Ureter (tissue), 1 donor: ENCODE measurements at regions not wholly inside any gene's neighbourhood (a gene's known extent, or its start where the extent isn't known, plus 50 kb on each side); places are given as distances from the start of the nearest gene placed in this dataset.
"Not testable (repeated sequence)": the region's sequence is repeated elsewhere in the genome, so short reads cannot be mapped to it uniquely, and the experiment has no call there.

Experiments
- DNase-seq: peaks from one replicate; pipeline ENCODE4 v3.0.0-alpha.2; 2020; ENCODE audit warnings: low spot score
- donor health status: DM: yes; HTN: yes; CAD: no.

GRCh38 chr12:11978726-11979384 lies 91.9 kb upstream of the BCL2L14 start:
- DNase-seq = no peak

DNA sequence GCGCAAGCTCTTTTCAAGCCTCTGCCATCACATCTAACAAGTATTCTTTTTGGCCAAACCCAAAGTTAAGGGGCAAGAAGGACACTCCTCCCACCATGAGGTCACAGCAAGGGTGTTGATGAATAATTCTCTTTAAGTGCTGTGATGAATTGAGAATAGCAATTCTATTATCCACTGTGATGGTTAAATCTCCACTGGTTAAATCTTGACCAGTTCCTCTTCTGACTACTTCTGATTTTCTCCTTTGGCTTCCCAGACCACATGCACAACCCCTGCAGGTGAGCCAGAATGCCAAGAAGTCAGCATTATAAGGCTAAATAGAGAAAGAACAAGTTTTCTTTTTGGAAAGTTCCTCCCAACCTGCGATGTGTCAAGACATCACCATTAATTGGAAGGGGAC lies 90.6 kb upstream of the BCL2L14 start:
- no peak for DNase-seq

DNA sequence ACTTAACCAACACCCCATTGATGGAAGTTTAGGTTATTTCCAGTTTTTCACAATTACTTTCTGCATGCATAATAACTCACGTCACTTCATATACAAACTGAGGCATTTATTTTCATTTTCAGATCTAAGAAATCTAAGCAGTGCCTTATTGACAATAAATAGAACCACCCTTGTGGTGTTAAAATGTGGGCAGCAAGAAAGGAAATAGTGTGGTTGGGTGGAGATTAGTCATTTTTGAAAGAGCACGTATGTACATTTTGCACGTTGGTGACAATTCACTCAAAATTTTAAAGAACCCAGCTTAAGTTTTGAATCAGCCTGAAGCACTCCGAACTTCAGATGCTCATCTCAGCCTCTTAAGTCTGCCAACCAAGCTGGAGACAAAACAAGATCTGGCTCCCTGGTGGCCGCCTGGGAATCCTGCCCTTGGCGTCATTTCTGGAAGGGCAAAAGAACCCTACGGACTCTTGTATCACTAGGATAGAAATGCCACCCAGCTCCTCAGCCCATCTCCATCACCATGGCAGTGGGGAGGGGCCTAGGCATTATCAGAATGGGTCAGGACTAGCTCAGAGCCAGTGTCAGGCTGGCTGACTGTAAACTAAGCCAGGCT lies 89.5 kb upstream of the BCL2L14 start:
- DNase-seq = no peak

DNA sequence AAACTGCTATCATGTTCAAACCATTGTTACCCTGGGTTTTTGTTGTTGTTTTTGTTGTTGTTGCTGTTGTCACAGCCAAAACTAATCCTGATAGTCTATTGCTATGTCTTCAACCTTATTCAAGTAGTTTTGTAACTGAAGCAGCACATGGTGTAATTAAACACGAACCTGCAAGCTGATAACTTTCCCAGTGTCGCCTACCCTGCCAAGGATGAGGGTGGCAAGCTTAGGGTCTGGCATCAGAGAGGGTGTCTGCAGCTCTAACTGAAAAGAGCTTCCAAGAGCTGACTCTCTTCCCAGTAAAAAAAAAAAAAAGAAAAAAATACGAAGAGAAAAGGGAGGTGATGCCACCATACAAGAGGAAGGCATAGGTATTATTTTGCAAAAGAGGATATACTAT lies 86.3 kb upstream of the BCL2L14 start:
- DNase-seq = no peak

DNA sequence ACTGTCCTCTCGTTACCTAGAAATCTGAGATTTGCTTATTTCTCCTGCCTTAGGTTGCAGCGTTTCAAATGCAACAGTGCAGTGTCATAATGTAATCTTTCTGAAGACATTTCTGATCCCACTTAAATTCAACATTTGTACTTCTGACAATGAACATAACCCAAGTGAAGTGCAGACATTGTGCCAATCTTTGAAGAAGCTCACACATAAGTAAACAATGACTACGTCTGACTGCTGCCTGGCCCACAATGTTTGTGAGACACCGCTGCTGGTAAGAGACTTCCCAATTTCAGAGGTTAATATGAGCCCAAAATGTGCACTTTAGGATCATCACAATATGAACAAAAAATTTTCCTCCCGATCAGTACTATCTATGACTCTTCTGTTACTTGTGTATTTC lies 84.6 kb upstream of the BCL2L14 start:
- DNase-seq = no peak

DNA sequence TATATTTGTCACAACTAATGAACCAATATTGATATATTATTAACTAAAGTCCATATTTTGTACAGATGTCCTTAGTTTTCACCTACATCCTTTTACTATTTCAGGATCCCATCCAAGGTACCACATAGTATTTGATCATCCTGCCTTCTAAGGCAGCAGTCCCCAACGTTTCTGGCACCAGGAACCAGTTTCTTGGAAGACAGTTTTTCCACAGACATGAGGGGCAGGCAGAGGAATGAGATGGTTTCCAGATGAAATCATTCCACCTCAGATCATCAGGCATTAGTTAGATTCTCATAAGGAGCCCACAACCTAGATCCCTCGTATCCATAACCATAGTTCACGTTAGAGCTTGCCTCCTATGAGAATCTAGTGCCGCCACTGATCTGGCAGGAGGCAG lies 82.8 kb upstream of the BCL2L14 start:
- no peak for DNase-seq

- DNase-seq = no peak
Measured at GRCh38 chr12:11991604-11992003, 79.1 kb upstream of the BCL2L14 start.

- DNase-seq = no peak
Measured at GRCh38 chr12:11992515-11992914, 78.2 kb upstream of the BCL2L14 start.

- not testable (repeated sequence) for DNase-seq
Measured at GRCh38 chr12:11998307-11998943, 72.3 kb upstream of the BCL2L14 start.

- DNase-seq = no peak
Measured at GRCh38 chr12:11998944-11999315, 71.8 kb upstream of the BCL2L14 start.

DNA sequence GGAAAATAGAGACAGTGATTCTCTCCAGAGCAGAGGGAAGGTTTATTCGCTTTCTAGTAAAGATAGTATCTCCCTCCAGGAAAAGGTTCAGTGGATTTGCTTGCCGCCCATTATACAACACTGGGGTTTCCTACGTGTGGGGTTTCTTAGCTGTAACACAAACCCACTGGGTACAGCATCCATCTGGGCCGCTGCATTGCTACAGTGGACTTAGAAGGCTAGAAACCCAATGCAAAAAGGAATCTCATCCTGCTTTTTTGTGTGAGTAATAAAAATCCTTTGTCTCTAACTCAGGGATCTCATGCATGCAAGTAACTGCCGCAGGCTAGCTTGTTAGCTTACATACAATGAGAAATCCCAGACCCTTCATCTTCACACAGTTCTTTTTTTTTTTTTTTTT lies 67.1 kb upstream of the BCL2L14 start:
- no peak for DNase-seq

DNA sequence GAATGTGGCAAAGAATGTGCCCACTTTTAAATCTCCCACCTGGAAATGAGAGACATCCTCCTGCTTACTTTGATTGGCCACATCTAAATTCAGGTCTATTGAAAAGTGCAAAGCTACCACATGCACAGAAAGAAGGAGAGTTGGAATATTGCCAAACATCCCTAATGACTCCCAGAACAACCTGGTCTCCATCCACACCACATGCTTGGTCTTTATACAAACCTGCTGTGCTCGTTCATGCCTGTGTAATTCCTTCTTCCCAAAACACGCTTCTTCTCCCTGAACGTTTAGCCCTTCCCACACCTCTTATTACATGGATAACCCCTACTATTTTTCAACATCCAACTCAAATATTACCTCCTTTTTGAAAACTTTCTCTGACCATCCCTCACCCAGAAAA lies 66.2 kb upstream of the BCL2L14 start:
- DNase-seq = no peak

DNA sequence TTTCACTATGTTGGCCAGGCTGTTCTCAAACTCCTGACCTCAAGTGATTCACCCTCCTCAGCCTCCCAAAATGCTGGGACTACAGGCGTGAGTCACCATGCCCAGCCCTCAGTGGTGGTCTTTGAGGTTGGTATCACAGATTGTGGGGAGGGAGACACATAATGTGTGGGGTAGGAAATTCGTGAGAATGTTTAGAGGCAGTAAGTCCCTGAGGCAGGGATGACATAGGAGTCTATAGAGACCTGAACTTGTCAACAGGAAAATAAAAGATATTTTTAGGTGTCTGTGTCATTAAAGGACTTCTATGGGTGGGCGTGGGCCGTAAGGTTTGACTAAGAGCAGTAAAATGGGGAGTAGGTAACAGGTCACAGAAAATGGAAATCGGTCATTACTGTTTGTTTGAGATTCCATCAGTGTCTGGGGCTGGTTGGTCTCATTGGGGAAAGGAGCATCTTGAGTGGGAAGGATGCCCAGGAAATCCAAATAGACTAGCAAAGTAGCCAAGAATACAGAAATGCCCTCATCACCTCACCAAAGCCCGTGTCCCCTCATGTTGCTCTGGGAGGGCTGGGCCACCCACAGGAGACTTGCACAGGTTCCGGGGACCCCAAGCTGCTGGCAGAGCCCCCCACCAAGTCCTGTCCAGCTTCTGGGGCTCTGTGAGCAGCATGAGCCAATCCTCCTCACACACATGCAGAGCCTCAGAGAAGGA lies 63.6 kb upstream of the BCL2L14 start:
- DNase-seq = no peak

DNA sequence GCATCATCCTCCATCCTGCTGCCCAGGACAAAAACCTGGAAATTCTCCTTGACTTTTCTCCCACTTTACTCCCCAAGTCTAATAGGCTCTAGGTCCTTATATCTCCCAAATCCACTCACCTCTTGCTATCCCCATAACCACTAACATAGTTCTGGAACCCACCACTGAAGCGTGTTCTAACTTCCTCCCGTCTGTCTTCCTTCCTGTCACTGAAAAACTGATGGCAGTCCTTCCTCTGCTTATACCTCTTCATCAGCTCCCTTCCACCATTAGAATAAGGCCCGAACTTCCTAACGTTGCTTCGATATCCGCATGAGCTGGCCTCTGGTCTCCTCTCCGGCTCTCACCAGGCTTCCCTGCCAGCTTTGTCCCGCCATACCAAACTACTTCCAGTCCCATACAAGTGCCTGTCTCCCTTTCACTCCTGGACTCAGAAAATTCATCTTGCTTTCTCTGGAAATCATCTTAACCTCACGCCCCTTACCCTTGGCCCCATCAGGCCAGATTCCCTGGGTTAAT lies 63.0 kb upstream of the BCL2L14 start:
- DNase-seq = no peak

DNA sequence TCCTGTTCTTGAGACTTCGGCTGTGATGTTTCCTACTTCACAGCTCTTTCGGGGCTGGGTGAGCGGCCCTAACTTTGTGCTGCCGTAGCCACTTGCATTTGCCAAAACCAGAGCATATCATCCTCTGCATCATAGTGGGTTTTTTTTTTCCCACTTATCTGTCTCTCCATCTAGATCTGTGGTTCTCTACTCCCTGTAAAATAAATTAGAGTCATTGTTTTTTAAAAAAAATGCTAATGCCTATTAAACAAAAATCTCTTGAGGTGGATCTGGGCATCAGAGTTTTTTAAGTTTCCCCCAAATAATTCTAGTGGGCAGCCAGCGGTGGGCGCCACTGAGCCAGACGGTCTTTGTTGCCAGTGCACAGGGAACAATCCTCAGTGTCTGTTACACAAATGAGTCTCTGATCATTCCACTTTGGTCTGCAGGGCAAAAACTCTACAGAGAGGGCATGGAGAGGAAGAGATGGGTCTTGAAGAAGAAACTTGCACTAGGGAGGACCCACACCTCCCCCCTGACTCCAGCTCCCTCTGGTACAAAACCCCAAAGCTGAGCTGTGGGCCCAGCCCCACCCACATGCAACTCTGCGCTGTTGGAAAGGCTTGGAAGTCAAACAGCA lies 62.4 kb upstream of the BCL2L14 start:
- no peak for DNase-seq

DNA sequence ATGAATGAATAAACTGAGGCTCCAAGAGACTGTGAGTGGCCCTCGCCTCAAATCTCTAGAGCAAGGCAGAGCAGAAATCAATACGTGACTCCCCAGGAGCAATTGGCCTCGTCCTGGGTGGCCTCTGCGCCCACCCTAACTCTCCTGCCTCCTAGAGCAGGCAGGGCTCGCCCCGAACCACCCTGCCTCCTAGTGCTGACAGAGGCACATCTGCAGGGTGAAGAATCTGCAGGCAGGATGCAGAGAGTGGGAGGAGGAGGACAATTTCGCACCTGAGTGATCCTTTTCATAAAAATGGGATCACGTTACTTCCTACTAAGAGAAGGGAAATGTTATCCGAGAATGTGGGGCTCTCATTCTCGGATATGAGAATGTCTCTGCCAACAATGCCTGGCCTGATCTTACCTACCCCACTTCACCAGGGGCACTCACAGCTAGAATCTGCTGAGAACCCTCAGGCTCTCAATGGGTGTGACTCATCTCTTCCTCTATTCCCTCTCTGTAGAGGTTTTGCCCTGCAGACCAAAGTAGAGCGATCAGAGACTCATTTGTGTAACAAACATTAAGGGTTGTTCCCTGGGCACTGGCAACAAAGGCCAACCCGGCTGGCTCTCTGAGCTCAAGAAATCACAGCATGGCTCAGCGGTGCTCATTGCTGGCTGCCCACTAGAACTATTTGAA lies 61.7 kb upstream of the BCL2L14 start:
- DNase-seq = no peak

- DNase-seq = not testable (repeated sequence)
Measured at GRCh38 chr12:12009749-12010276, 60.9 kb upstream of the BCL2L14 start.

- DNase-seq = peak; percentile 53
Measured at GRCh38 chr12:12010277-12011039, 60.3 kb upstream of the BCL2L14 start.

DNA sequence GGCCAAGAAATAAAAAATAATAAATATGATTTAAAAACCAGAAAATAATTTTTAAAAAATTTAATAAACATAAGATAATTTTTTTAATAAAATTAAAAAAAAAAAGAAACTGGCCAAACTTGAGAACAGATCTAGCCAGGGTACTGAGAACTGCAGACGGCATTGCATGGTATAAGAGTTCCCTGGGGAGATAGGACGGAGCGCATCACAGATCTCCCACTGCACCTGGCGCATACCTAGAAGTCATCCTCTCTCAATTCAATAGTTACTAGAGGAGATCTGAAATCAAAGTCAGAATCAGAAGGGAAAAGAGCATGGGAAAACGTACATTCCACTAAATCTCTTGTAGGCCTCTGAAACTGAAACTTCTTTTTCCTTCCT lies 58.9 kb upstream of the BCL2L14 start:
- DNase-seq = no peak

GRCh38 chr12:12015073-12015685 lies 55.6 kb upstream of the BCL2L14 start:
- no peak for DNase-seq
